ENCODE measurements at regions not wholly inside any gene's neighbourhood (a gene's known extent, or its start where the extent isn't known, plus 50 kb on each side); places are given as distances from the start of the nearest gene placed in this dataset.

GRCh38 chrX:40284852-40285251 lies 187.1 kb upstream of the BCOR start:
- DNase-seq = no peak
- TF ChIP-seq POLR2A (IDR thresholded peaks at IDR 0.05) (no peak), CTCF (IDR thresholded peaks at IDR 0.05) (peak in 2 of 6 experiments; percentile 11 to 14)
- H3K9me3 ChIP-seq (replicated peaks in 1 of 3) = peaks cover 0 to 6% (median 0%) of the 10 kb centered on the region in 3 donors
- peak overlapping the region in 3 of 5 donors; percentile 64 to 74 (median 73) for H3K27ac ChIP-seq
- intact Hi-C loops (cut with DNase I) = no loop called here
- peaks cover 2% of the 10 kb centered on the region for H3K27me3 ChIP-seq
- H3K36me3 ChIP-seq (replicated peaks in 1 of 2) = no peaks in the 10 kb centered on the region
- 52 to 90% (median 74%) methylated on average over 1 of the region's 1 CpG for WGBS, 4 donors
- no peak overlapping the region for H3K4me3 ChIP-seq
- H3K4me1 ChIP-seq (replicated peaks in 1 of 2) = peaks cover 0 to 4% of the 10 kb centered on the region in 2 donors

GRCh38 chrX:40283981-40284380 lies 186.2 kb upstream of the BCOR start:
- Histone ChIP-seq H3K27ac (peak overlapping the region in 4 of 5 donors; percentile 62 to 74 (median 68)), H3K27me3 (peaks cover 2% of the 10 kb centered on the region), H3K4me3 (no peak overlapping the region), H3K4me1 (replicated peaks in 1 of 2) (peaks cover 0 to 4% of the 10 kb centered on the region in 2 donors), H3K9me3 (replicated peaks in 1 of 3) (peaks cover 0 to 6% (median 0%) of the 10 kb centered on the region in 3 donors), H3K36me3 (replicated peaks in 1 of 2) (no peaks in the 10 kb centered on the region)
- TF ChIP-seq POLR2A (IDR thresholded peaks at IDR 0.05) (no peak), CTCF (IDR thresholded peaks at IDR 0.05) (no peak)
- intact Hi-C loops (cut with DNase I) = no loop called here
- peak in 3 of 7 donors; percentile 41 to 50 (median 43) for DNase-seq
- 16 to 63% (median 35%) methylated on average over 2 of the region's 2 CpGs for WGBS, 4 donors

GRCh38 chrX:40282946-40283660 lies 185.3 kb upstream of the BCOR start:
- peak overlapping the region; percentile 57 to 74 (median 64) for H3K27ac ChIP-seq
- H3K4me1 ChIP-seq (replicated peaks in 1 of 2) = peaks cover 0 to 4% of the 10 kb centered on the region in 2 donors
- WGBS, 4 donors = 27 to 64% (median 48%) methylated on average over 10 of the region's 10 CpGs
- no peaks in the 10 kb centered on the region for H3K36me3 ChIP-seq (replicated peaks in 1 of 2)
- H3K27me3 ChIP-seq = peaks cover 2% of the 10 kb centered on the region
- peak; percentile 46 to 82 (median 70) for DNase-seq
- peaks cover 0 to 6% (median 0%) of the 10 kb centered on the region in 3 donors for H3K9me3 ChIP-seq (replicated peaks in 1 of 3)
- TF ChIP-seq CTCF (IDR thresholded peaks at IDR 0.05) = no peak
- no peak for TF ChIP-seq POLR2A (IDR thresholded peaks at IDR 0.05)
- intact Hi-C loops (cut with DNase I) = no loop called here
- H3K4me3 ChIP-seq = no peak overlapping the region

GRCh38 chrX:40282348-40282747 lies 184.6 kb upstream of the BCOR start:
- WGBS, 4 donors = 52 to 63% (median 58%) methylated on average over 4 of the region's 4 CpGs
- intact Hi-C loops (cut with DNase I) = no loop called here
- Histone ChIP-seq H3K4me3 (no peak overlapping the region), H3K27me3 (peaks cover 2% of the 10 kb centered on the region), H3K36me3 (replicated peaks in 1 of 2) (no peaks in the 10 kb centered on the region), H3K4me1 (replicated peaks in 1 of 2) (peaks cover 0 to 4% of the 10 kb centered on the region in 2 donors), H3K9me3 (replicated peaks in 1 of 3) (peaks cover 0 to 6% (median 0%) of the 10 kb centered on the region in 3 donors), H3K27ac (peak overlapping the region in 3 of 5 donors; percentile 57 to 74 (median 73))
- DNase-seq = no peak
- TF ChIP-seq POLR2A (IDR thresholded peaks at IDR 0.05) = no peak
- TF ChIP-seq CTCF (IDR thresholded peaks at IDR 0.05) = no peak

All from adrenal gland (tissue), 9 donors.